ENCODE measurements at regions not wholly inside any gene's neighbourhood (a gene's known extent, or its start where the extent isn't known, plus 50 kb on each side); places are given as distances from the start of the nearest gene placed in this dataset.

DNA sequence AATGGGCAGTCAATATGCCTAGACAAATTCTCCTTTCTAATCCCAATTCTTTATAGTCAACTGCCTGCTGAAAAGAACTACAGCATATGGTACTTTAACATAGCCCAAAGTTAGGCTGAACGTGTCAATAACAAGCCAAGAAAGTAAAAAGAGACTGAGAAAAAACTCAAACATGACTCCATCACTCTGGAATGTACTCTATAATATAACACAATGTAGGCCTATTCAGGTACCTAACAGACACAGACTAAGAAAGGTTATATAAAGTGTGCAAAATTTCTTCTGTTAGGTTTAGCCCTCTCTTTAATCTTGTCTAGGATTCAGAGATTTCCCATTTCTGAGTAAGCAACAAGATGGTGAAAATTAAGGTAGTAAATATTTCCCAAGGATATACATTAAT, 209.7 kb upstream of the PRR16 start:
- TF ChIP-seq CTCF (IDR thresholded peaks at IDR 0.05; ENCODE audit: insufficient read depth, low read length, poor library complexity, severe bottlenecking), result no peak
- no peak for DNase-seq (ENCODE audit: low read depth)
- Histone ChIP-seq H3K4me3 (ENCODE audit: low read depth, low read length) (no peak overlapping the region), H3K27me3 (ENCODE audit: control insufficient read depth, insufficient read depth, low read length) (no peaks in the 10 kb centered on the region), H3K36me3 (ENCODE audit: control insufficient read depth, insufficient read depth, low read length) (no peaks in the 10 kb centered on the region)

- Histone ChIP-seq H3K4me3 (ENCODE audit: low read depth, low read length) (no peak overlapping the region), H3K36me3 (ENCODE audit: control insufficient read depth, insufficient read depth, low read length) (no peaks in the 10 kb centered on the region), H3K27me3 (ENCODE audit: control insufficient read depth, insufficient read depth, low read length) (no peaks in the 10 kb centered on the region)
- no peak for DNase-seq (ENCODE audit: low read depth)
- no peak for TF ChIP-seq CTCF (IDR thresholded peaks at IDR 0.05; ENCODE audit: insufficient read depth, low read length, poor library complexity, severe bottlenecking)
Measured at GRCh38 chr5:120255214-120255613, 208.9 kb upstream of the PRR16 start.

DNA sequence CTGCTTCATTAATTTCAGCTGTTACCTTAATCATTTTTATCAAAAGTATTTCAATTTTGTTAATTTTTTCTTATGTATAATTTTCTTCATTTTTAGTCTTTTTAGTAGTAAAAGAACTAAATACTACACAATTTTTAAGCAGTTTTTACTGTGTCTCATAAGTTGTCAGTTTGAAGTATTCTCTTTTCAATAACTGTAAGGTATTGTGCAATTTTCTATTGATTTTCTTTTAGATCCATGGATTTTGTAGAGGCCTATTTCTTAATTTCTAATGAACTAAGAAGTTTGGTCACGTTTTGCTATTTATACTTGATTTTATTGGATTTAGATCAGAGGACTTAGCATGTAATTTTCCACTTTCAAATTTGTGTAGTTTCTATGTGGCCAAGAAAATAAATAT, 207.7 kb upstream of the PRR16 start:
- no peaks in the 10 kb centered on the region for H3K27me3 ChIP-seq (ENCODE audit: control insufficient read depth, insufficient read depth, low read length)
- no peak overlapping the region for H3K4me3 ChIP-seq (ENCODE audit: low read depth, low read length)
- no peak for TF ChIP-seq CTCF (IDR thresholded peaks at IDR 0.05; ENCODE audit: insufficient read depth, low read length, poor library complexity, severe bottlenecking)

GRCh38 chr5:120257358-120257971, 206.6 kb upstream of the PRR16 start:
- no peak for TF ChIP-seq CTCF (IDR thresholded peaks at IDR 0.05; ENCODE audit: insufficient read depth, low read length, poor library complexity, severe bottlenecking)

More for the DNA sequence above, 207.7 kb upstream of the PRR16 start:
- no peaks in the 10 kb centered on the region for H3K36me3 ChIP-seq (ENCODE audit: control insufficient read depth, insufficient read depth, low read length)
- DNase-seq (ENCODE audit: low read depth), result no peak

GRCh38 chr5:120258123-120258522, 206.0 kb upstream of the PRR16 start:
- TF ChIP-seq CTCF (IDR thresholded peaks at IDR 0.05; ENCODE audit: insufficient read depth, low read length, poor library complexity, severe bottlenecking), result no peak
- H3K27me3 ChIP-seq (ENCODE audit: control insufficient read depth, insufficient read depth, low read length), result no peaks in the 10 kb centered on the region

More at GRCh38 chr5:120257358-120257971, 206.6 kb upstream of the PRR16 start:
- Histone ChIP-seq H3K4me3 (ENCODE audit: low read depth, low read length) (no peak overlapping the region), H3K27me3 (ENCODE audit: control insufficient read depth, insufficient read depth, low read length) (no peaks in the 10 kb centered on the region), H3K36me3 (ENCODE audit: control insufficient read depth, insufficient read depth, low read length) (no peaks in the 10 kb centered on the region)
- DNase-seq (ENCODE audit: low read depth), result no peak

GRCh38 chr5:120260651-120261050, 203.4 kb upstream of the PRR16 start:
- H3K4me3 ChIP-seq (ENCODE audit: low read depth, low read length), result no peak overlapping the region
- no peak for TF ChIP-seq CTCF (IDR thresholded peaks at IDR 0.05; ENCODE audit: insufficient read depth, low read length, poor library complexity, severe bottlenecking)
- H3K27me3 ChIP-seq (ENCODE audit: control insufficient read depth, insufficient read depth, low read length), result no peaks in the 10 kb centered on the region
- no peaks in the 10 kb centered on the region for H3K36me3 ChIP-seq (ENCODE audit: control insufficient read depth, insufficient read depth, low read length)
- no peak for DNase-seq (ENCODE audit: low read depth)

More at GRCh38 chr5:120258123-120258522, 206.0 kb upstream of the PRR16 start:
- Histone ChIP-seq H3K4me3 (ENCODE audit: low read depth, low read length) (no peak overlapping the region), H3K36me3 (ENCODE audit: control insufficient read depth, insufficient read depth, low read length) (no peaks in the 10 kb centered on the region)
- DNase-seq (ENCODE audit: low read depth), result no peak

All from kidney epithelial cell (primary cell).